ENCODE measurements at regions not wholly inside any gene's neighbourhood (a gene's known extent, or its start where the extent isn't known, plus 50 kb on each side); places are given as distances from the start of the nearest gene placed in this dataset.

DNA sequence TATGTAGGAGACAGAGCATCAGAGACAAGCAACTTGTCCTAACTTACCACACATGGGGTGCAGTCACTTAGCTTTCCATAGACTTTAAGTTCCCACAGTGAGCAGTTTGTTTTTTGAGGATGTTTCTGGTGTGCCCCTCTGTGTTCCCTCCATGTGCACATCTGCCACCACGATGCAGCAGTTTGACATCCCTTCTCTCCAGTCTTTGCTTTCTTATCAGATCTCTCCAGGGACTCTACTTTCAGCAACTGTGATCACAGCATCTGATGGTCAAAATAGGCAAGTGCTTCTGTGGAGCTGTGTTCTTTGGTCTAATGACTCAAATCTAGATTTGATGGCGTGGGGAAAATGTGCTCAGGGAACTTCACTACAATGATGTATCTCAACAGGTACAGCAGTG lies 96.5 kb upstream of the NAMPT start:
- Mint-ChIP-seq H3K4me1 (ENCODE audit: low read depth in 2 of 2) (peaks cover 0 to 5% of the 10 kb centered on the region in 2 donors), H3K27me3 (no peaks in the 10 kb centered on the region), H3K9me3 (no peaks in the 10 kb centered on the region), H3K27ac (no peak overlapping the region), H3K36me3 (ENCODE audit: insufficient read depth) (no peaks in the 10 kb centered on the region), H3K4me3 (no peak overlapping the region)
- ATAC-seq (replicated peaks) (no peak), DNase-seq (no peak)

DNA sequence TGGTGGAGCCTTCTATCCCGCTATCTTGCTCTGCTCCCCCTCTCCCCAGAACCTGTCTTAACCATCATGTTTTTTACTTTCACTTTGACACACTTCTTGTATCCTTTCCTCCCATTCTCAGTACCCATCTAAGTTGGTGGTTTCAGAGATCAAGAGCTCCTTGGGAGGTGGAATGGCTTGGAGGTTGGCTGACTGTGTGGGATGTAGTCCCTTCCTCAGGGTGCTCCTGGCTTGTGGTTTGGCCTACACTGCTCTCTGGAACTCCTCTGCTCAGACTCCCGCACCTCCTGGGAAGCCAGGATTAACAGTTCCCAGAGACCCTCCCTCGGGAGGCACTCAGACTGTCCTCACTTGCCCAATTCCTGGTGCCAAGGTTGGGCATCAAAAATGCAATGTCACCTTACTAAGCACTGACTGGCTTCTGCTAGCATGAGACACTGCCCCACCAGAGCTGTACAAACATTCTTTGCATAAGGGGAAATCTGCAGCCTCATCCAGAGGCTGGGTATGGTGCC lies 93.1 kb upstream of the NAMPT start:
- H3K4me1 Mint-ChIP-seq (ENCODE audit: low read depth in 2 of 2), result peaks cover 0 to 5% of the 10 kb centered on the region in 2 donors
- no peaks in the 10 kb centered on the region for H3K27me3 Mint-ChIP-seq
- no peaks in the 10 kb centered on the region for H3K9me3 Mint-ChIP-seq
- H3K27ac Mint-ChIP-seq, result no peak overlapping the region
- no peaks in the 10 kb centered on the region for H3K36me3 Mint-ChIP-seq (ENCODE audit: insufficient read depth)
- DNase-seq (no peak), ATAC-seq (replicated peaks) (no peak)
- H3K4me3 Mint-ChIP-seq, result peak overlapping the region in 1 of 2 donors; percentile 3

DNA sequence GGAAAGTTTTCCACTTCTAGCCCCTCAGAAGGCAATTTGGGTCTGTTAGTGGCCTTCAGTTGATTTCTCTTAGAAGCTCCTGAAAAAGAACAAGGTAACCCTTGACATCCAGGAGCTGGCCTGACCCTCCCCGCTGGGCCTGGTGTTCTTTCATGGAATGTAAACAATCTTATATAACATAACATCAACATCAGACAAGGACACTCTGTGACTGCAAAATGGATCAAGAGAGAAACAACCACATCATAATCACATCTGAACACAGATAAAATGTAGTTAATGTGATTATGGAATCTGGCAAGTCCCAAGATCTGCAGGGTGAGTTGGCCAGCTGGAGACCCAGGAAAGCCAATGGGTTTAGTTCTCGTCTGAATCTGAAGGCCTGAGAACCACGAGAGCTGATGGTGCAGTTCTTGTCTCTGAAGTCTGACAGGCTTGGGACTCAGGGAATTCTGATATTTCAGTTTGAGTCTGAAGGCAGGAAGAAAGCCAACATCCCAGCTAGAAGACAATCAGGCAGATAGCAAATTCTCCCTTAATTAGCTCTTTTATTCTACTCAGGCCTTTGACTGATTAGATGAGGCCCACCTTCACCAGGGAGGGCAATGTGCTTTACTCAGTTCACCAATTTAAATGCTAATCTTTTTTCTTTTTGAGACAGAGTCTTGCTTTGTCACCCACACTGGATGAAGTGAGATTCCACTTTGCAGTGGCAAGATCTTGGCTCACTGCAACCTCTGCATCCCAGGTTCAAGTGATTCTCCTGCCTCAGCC lies 91.4 kb upstream of the NAMPT start:
- Mint-ChIP-seq H3K27me3 (no peaks in the 10 kb centered on the region), H3K36me3 (ENCODE audit: insufficient read depth) (no peaks in the 10 kb centered on the region), H3K27ac (no peak overlapping the region), H3K4me3 (no peak overlapping the region), H3K4me1 (ENCODE audit: low read depth in 2 of 2) (peaks cover 0 to 5% of the 10 kb centered on the region in 2 donors), H3K9me3 (no peaks in the 10 kb centered on the region)
- ATAC-seq (replicated peaks) (no peak), DNase-seq (no peak)

DNA sequence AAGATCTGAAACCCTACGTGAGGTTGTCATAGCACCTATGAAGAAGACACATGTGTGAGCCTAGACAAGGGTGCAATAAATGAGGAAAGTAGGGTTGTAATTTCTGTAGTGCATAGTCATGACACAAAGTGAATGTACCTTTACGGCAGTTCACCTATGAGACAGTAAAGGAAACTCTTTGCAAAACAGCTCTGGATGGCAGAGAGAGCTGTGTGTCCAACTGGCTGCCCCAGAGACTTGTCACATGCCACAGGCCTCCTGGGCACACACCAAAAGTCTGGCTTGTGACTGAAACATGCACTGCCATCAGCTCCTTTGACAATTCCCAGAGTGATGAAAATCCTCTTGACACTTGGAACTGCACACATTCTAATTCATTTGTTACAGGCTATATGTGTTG lies 90.7 kb upstream of the NAMPT start:
- H3K27ac Mint-ChIP-seq, result no peak overlapping the region
- no peaks in the 10 kb centered on the region for H3K9me3 Mint-ChIP-seq
- H3K27me3 Mint-ChIP-seq, result no peaks in the 10 kb centered on the region
- peaks cover 0 to 5% of the 10 kb centered on the region in 2 donors for H3K4me1 Mint-ChIP-seq (ENCODE audit: low read depth in 2 of 2)
- ATAC-seq (replicated peaks) (no peak), DNase-seq (no peak)
- no peaks in the 10 kb centered on the region for H3K36me3 Mint-ChIP-seq (ENCODE audit: insufficient read depth)
- no peak overlapping the region for H3K4me3 Mint-ChIP-seq

DNA sequence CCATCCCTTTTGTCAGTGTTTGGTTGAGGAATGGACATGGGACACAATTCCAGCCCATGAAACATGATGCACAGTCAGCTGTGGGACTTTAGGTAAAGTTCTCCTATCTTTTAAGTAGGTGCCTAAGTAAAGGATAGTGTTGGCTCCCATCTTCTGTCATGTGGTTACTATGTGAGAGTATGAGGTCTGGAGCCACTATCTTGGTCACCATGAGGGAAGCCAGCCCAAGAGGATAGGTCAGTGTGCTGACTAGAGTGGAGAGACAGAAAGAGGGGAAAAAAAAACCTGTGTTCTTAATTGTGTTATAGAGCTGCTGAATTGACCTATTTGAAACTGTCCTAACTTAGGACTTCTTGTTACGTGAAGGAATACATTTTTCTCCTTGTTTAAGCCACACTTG lies 89.7 kb upstream of the NAMPT start:
- H3K27me3 Mint-ChIP-seq, result no peaks in the 10 kb centered on the region
- no peak for DNase-seq
- H3K9me3 Mint-ChIP-seq, result no peaks in the 10 kb centered on the region
- H3K4me1 Mint-ChIP-seq (ENCODE audit: low read depth in 2 of 2), result peaks cover 0 to 5% of the 10 kb centered on the region in 2 donors
- H3K36me3 Mint-ChIP-seq (ENCODE audit: insufficient read depth), result no peaks in the 10 kb centered on the region
- H3K27ac Mint-ChIP-seq, result no peak overlapping the region
- ATAC-seq (replicated peaks), result no peak
- no peak overlapping the region for H3K4me3 Mint-ChIP-seq

DNA sequence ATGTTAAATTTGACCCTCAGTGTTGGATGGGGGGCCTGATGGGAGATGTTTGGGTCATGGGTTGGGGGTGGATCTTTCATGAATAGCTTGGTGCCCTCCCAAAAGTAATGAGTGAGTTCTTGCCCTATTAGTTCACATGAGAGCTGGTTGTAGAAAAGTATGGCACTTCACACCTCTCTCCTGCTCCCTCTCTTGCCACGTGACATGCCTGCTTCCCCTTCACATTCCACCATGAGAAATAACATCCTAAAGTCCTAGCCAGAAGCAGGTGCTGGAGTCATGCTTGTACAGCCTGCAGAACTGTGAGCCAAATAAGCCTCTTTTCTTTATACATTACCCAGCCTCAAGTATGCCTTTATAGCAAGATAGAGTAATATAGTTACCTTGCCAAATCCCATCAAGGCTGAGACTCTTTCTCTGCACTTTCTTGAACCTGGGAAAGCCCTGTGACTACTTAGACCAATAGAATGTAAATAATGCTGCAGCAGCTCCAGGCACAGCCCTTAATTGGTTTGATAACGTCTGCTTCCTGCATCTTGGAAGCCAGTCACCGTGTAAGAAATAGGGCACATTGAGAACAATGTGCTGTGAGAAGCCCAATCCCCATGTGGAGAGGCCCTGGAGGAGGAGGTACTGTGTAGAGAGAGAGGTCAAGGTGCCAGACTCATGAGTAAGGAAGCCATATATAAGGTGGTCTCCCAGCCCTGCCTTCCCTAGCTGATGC lies 88.0 kb upstream of the NAMPT start:
- Mint-ChIP-seq H3K27ac (no peak overlapping the region), H3K36me3 (ENCODE audit: insufficient read depth) (no peaks in the 10 kb centered on the region), H3K4me3 (no peak overlapping the region), H3K27me3 (no peaks in the 10 kb centered on the region), H3K9me3 (no peaks in the 10 kb centered on the region), H3K4me1 (ENCODE audit: low read depth in 2 of 2) (peaks cover 0 to 2% of the 10 kb centered on the region in 2 donors)
- DNase-seq, result no peak
- ATAC-seq (replicated peaks), result no peak

DNA sequence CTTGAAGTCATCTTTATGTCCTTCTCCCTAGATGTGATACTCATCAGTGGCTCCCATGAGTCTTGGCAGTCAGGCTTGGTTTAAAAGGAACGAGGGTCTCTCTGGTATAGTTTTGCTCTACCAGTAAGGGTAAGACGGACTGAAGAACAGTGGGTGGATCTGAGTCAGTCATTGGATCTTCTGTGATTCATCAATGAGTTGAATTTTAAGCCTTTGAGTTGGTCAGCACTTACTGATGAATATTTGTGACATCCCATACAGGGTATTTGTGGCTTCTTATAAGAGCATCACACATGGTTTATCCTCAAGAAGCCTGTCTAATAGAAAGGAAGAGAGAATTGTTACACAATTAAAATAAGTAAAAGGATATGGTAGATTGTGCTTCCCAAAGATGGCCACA lies 87.3 kb upstream of the NAMPT start:
- no peaks in the 10 kb centered on the region for H3K4me1 Mint-ChIP-seq (ENCODE audit: low read depth in 2 of 2)
- ATAC-seq (replicated peaks), result no peak

DNA sequence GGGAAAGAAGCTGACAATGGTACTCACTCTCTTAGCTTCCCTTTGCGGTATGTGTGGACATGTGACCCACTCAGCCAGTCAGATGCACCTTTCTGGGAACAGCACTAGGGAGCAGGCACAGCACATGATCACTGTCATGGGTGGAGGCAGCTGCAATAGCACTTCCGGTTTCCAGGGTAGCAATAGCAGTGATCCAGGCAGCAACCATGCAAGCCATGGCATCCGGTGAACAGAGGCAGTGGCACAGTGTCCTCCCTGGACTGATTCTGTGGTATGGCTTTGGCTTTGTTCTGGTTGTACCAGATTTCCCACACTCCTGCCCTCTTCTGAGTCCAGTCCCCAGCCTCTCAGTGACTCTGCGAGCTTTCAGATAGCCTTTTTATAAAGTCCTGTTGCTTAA lies 86.8 kb upstream of the NAMPT start:
- no peak overlapping the region for H3K4me3 Mint-ChIP-seq
- H3K27ac Mint-ChIP-seq, result no peak overlapping the region
- no peak for ATAC-seq (replicated peaks)
- H3K27me3 Mint-ChIP-seq, result no peaks in the 10 kb centered on the region
- DNase-seq, result no peak
- no peaks in the 10 kb centered on the region for H3K9me3 Mint-ChIP-seq
- H3K36me3 Mint-ChIP-seq (ENCODE audit: insufficient read depth), result no peaks in the 10 kb centered on the region
- H3K4me1 Mint-ChIP-seq (ENCODE audit: low read depth in 2 of 2), result no peaks in the 10 kb centered on the region

More for the DNA sequence above, 87.3 kb upstream of the NAMPT start:
- Mint-ChIP-seq H3K36me3 (ENCODE audit: insufficient read depth) (no peaks in the 10 kb centered on the region), H3K27me3 (no peaks in the 10 kb centered on the region), H3K4me3 (no peak overlapping the region), H3K9me3 (no peaks in the 10 kb centered on the region), H3K27ac (no peak overlapping the region)
- DNase-seq, result no peak

DNA sequence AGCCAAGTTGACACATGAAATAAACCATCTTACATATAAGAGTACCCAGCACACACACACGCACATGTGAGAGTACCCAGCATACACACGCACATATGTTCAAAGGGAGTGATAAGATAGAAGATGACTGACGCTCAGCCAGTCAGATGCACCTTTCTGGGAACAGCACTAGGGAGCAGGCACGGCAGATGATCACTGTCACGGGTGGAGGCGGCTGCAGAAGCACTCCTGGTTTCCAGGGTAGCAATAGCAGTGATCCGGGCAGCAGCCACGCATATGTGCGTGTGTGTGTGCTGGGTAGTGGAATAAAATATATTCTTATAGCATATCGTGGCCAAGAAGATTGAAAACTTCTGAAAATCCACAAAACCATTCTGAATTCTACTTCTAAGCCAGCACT lies 85.8 kb upstream of the NAMPT start:
- no peak overlapping the region for H3K27ac Mint-ChIP-seq
- H3K9me3 Mint-ChIP-seq, result no peaks in the 10 kb centered on the region
- no peak overlapping the region for H3K4me3 Mint-ChIP-seq
- no peaks in the 10 kb centered on the region for H3K27me3 Mint-ChIP-seq
- H3K4me1 Mint-ChIP-seq (ENCODE audit: low read depth in 2 of 2), result no peaks in the 10 kb centered on the region
- DNase-seq (no peak), ATAC-seq (replicated peaks) (no peak)
- no peaks in the 10 kb centered on the region for H3K36me3 Mint-ChIP-seq (ENCODE audit: insufficient read depth)

DNA sequence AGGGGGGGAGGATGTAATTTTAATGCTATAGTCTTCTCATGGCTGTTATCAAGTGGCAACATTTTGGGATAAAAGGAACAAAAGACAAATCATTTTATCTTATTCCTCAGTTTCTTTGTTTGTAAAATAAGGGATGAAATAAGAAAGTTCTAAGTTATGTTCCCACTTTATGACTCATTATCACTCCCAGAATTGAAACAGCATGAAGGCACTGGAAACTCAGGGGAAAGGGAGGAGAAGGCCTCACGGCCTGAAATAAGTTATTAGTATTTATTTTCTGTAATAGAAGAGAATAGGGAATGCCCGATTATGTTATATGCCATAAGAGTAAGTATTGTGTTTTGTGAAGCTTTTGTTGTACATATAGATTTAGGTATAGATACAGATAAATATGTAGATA lies 85.0 kb upstream of the NAMPT start:
- no peaks in the 10 kb centered on the region for H3K36me3 Mint-ChIP-seq (ENCODE audit: insufficient read depth)
- no peak overlapping the region for H3K27ac Mint-ChIP-seq
- DNase-seq (no peak), ATAC-seq (replicated peaks) (no peak)
- H3K4me1 Mint-ChIP-seq (ENCODE audit: low read depth in 2 of 2), result no peaks in the 10 kb centered on the region
- no peak overlapping the region for H3K4me3 Mint-ChIP-seq
- no peaks in the 10 kb centered on the region for H3K9me3 Mint-ChIP-seq
- H3K27me3 Mint-ChIP-seq, result no peaks in the 10 kb centered on the region

DNA sequence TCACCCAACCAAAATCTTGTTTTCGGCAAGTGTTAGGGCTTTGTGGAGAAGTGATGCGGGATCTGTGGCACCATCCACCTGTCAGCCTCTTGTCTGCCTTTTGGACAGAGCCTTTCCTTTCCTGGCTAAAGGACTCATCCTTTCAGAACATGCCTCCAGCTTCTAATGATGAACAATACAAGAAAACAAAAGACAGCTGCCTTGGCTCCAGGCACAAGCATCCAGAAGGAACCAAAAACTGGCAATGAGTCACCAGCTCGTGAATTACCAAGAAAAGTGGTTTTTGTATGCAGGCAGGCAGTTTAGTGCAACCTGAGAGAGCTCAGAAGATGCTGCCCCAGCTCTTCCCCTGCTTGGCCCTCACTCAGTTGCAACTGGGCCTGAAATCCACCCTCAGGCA lies 84.6 kb upstream of the NAMPT start:
- Mint-ChIP-seq H3K4me1 (ENCODE audit: low read depth in 2 of 2) (no peaks in the 10 kb centered on the region), H3K36me3 (ENCODE audit: insufficient read depth) (no peaks in the 10 kb centered on the region), H3K27me3 (no peaks in the 10 kb centered on the region), H3K9me3 (no peaks in the 10 kb centered on the region), H3K27ac (no peak overlapping the region), H3K4me3 (no peak overlapping the region)
- DNase-seq, result no peak
- ATAC-seq (replicated peaks), result no peak

DNA sequence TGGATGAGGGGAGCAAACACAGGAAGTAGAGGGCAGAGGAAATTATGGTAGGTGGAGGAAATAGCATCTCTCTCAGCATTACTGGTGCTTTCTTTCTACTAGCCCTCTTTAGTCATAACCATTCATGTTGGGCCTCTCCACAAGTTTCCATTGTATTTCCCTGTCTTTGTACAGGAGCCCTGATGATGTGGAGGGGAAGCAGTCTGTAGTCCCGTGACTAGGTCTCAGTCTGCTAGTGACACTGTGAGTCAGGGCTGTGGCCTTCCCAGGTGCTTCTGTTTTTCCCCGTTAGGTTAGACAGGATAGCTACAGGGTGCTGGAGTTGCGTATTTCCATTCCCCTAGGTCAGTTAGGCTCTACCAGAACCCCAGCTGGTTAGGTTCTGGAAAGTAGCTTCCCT lies 82.9 kb upstream of the NAMPT start:
- peaks cover under 1 to 16% of the 10 kb centered on the region in 2 donors for H3K27me3 Mint-ChIP-seq
- H3K27ac Mint-ChIP-seq, result peak overlapping the region in 1 of 2 donors; percentile 14
- no peaks in the 10 kb centered on the region for H3K4me1 Mint-ChIP-seq (ENCODE audit: low read depth in 2 of 2)
- H3K4me3 Mint-ChIP-seq, result no peak overlapping the region
- no peak for ATAC-seq (replicated peaks)
- no peaks in the 10 kb centered on the region for H3K9me3 Mint-ChIP-seq
- DNase-seq, result no peak
- no peaks in the 10 kb centered on the region for H3K36me3 Mint-ChIP-seq (ENCODE audit: insufficient read depth)

DNA sequence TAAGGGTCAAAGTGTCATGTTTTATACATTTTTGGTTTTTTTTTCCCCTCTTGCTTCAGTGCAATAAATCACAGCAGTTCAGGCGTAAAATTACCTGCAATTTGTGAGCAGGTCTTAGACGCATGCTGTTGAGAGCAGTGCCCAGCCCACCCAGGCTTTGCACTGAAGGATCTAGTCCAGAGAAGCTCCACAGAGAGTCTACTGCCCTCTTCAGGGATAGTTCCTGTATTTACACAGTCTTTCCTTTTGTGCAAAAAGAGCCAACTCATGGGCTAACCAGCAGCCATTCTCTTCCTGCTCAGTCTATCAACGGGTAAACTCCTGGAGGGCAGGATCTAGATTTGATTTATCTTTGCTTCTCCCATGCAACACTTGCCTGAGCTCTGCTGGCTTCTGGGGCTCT lies 82.2 kb upstream of the NAMPT start:
- no peak overlapping the region for H3K4me3 Mint-ChIP-seq
- H3K27ac Mint-ChIP-seq, result peak overlapping the region in 1 of 2 donors; percentile 14
- no peaks in the 10 kb centered on the region for H3K4me1 Mint-ChIP-seq (ENCODE audit: low read depth in 2 of 2)
- H3K36me3 Mint-ChIP-seq (ENCODE audit: insufficient read depth), result no peaks in the 10 kb centered on the region
- no peaks in the 10 kb centered on the region for H3K9me3 Mint-ChIP-seq
- peak; percentile 61 for ATAC-seq (replicated peaks)
- H3K27me3 Mint-ChIP-seq, result peaks cover 4 to 22% of the 10 kb centered on the region in 2 donors
- DNase-seq, result no peak

All from effector memory CD8-positive, alpha-beta T cell (primary cell).